HCT116 (cell line): ENCODE measurements at regions not wholly inside any gene's neighbourhood (a gene's known extent, or its start where the extent isn't known, plus 50 kb on each side); places are given as distances from the start of the nearest gene placed in this dataset.

ENCODE experiments used
- ATAC-seq: fragments of 200-7000 bp; cut with Tn5 transposase; 2 replicates; pipeline ENCODE4 v1.9.1; 2020; ENCODE audit warnings: mild to moderate bottlenecking, moderate library complexity
- BruUV-seq: library from RNA; stranded (reverse); fragments of 400-500 nt; replicated peaks from 2 replicates; lab custom pipeline; 2021; lab: Mats Ljungman, UMichigan
- CTCF ChIA-PET: fragments of 300-600 bp; sonication (Branson Sonifier 250); formaldehyde crosslinking; loops from one replicate; lab custom pipeline; 2021; ENCODE audit warnings: antibody characterized with exemption; lab: Charles Lee
- POLR2A ChIA-PET: fragments of 300-600, 350-600 bp; sonication (Branson Sonifier 250); formaldehyde crosslinking; loops from one replicate; lab custom pipeline; 2021; ENCODE audit warnings: antibody characterized with exemption; lab: Charles Lee
- RAD21 ChIA-PET, 2 experiments: fragments of 300-600 bp; sonication (Branson Sonifier 250); formaldehyde crosslinking; loops; one replicate each; lab custom pipeline; 2023; ENCODE audit warnings: low total read pairs in 2 of 2; ENCODE audit not compliant: uncharacterized antibody in 2 of 2, unreplicated experiment in 2 of 2, low non-redundant PET in 1 of 2; lab: Charles Lee
- DNase-seq: peaks from one replicate; pipeline ENCODE4 v3.0.0-alpha.2; 2010; ENCODE audit warnings: low read depth, low spot score
- H2AFZ ChIP-seq: fragments of 200-600 bp; shearing (Covaris generic), sonication (generic); 2 replicates; pipeline ENCODE4 v1.6.1; 2017; ENCODE audit warnings: low read depth, mixed run types, mixed read lengths, antibody characterized with exemption, low read length; ENCODE audit not compliant: poor library complexity, severe bottlenecking
- H3K27ac ChIP-seq: 2 replicates; pipeline ENCODE4 v1.5.1; 2012; ENCODE audit warnings: low read depth, low read length
- H3K27me3 ChIP-seq: fragments of 200-600 bp; sonication (generic); 2 replicates; pipeline ENCODE4 v1.6.1; 2016; ENCODE audit warnings: mixed run types, low read length, mixed read lengths; ENCODE audit not compliant: insufficient read depth
- H3K36me3 ChIP-seq, 2 experiments: fragments of 200-500 bp in 1 of 2; fragments of 200-600 bp in 1 of 2; sonication (Bioruptor generic) in 1 of 2; sonication (generic) in 1 of 2; 2 replicates each; pipeline versions ENCODE4 v1.5.1 to v1.6.1; 2014 to 2016; ENCODE audit warnings: low read length in 2 of 2, inconsistent platforms in 1 of 2, mixed read lengths in 1 of 2, mixed run types in 1 of 2; ENCODE audit not compliant: insufficient read depth in 2 of 2, control insufficient read depth in 1 of 2
- H3K4me1 ChIP-seq, 2 experiments: fragments of 200-600 bp in 1 of 2; sonication (generic) in 1 of 2; 2 replicates each; pipeline versions ENCODE4 v1.5.1 to v1.6.1; 2012 to 2017; ENCODE audit warnings: low read length in 2 of 2, inconsistent platforms in 1 of 2, mild to moderate bottlenecking in 1 of 2, mixed read lengths in 1 of 2, mixed run types in 1 of 2, moderate library complexity in 1 of 2; ENCODE audit not compliant: insufficient read depth in 2 of 2, control insufficient read depth in 1 of 2
- H3K4me2 ChIP-seq: fragments of 200-600 bp; sonication (generic); 2 replicates; pipeline ENCODE4 v1.6.1; 2017; ENCODE audit warnings: mixed run types, low read length, mixed read lengths
- H3K4me3 ChIP-seq, 2 experiments: fragments of 200-600 bp in 1 of 2; sonication (generic) in 1 of 2; replicated peaks in 1 of 2; 2 replicates each; pipeline ENCODE4 v1.5.1; 2011 to 2016; ENCODE audit warnings: low read length in 2 of 2, control low read depth in 1 of 2, low read depth in 1 of 2, mild to moderate bottlenecking in 1 of 2, mixed read lengths in 1 of 2, mixed run types in 1 of 2
- H3K79me2 ChIP-seq: fragments of 200-600 bp; sonication (generic); 2 replicates; pipeline ENCODE4 v1.6.1; 2017; ENCODE audit warnings: mild to moderate bottlenecking, mixed run types, low read length, moderate library complexity, mixed read lengths; ENCODE audit not compliant: insufficient read depth
- H3K9ac ChIP-seq: fragments of 200-600 bp; sonication (generic); 2 replicates; pipeline ENCODE4 v1.6.1; 2016; ENCODE audit warnings: low read length, mixed read lengths
- H3K9me2 ChIP-seq: fragments of 200-600 bp; sonication (generic), shearing (Covaris generic); 2 replicates; pipeline ENCODE4 v1.6.1; 2017; ENCODE audit warnings: mixed run types, mild to moderate bottlenecking, moderate library complexity; ENCODE audit not compliant: insufficient read depth
- H3K9me3 ChIP-seq, 2 experiments: fragments of 200-500 bp in 1 of 2; fragments of 200-600 bp in 1 of 2; sonication (Bioruptor generic) in 1 of 2; sonication (generic) in 1 of 2; 2 replicates each; pipeline ENCODE4 v1.6.1; 2014 to 2017; ENCODE audit warnings: low read length in 2 of 2, mixed read lengths in 2 of 2, inconsistent platforms in 1 of 2, low read depth in 1 of 2, mild to moderate bottlenecking in 1 of 2, mixed run types in 1 of 2, moderate library complexity in 1 of 2; ENCODE audit not compliant: control insufficient read depth in 1 of 2, insufficient read depth in 1 of 2
- H4K20me1 ChIP-seq: fragments of 200-600 bp; sonication (generic), shearing (Covaris generic); 2 replicates; pipeline ENCODE4 v1.6.1; 2017; ENCODE audit warnings: mixed run types, mild to moderate bottlenecking, moderate library complexity; ENCODE audit not compliant: insufficient read depth
- CBX3 ChIP-seq: IDR thresholded peaks from 2 replicates; pipeline ENCODE4 v1.6.1; 2012; ENCODE audit warnings: low read depth
- CEBPB ChIP-seq: IDR thresholded peaks from 2 replicates; pipeline ENCODE4 v1.6.1; 2012; ENCODE audit warnings: low read depth
- EZH2phosphoT487 ChIP-seq: fragments of 200-600 bp; IDR thresholded peaks from 2 replicates; pipeline ENCODE4 v1.6.1; 2018; ENCODE audit warnings: antibody characterized with exemption, borderline replicate concordance
- FOSL1 ChIP-seq: IDR thresholded peaks from 2 replicates; pipeline ENCODE4 v1.6.1; 2012; ENCODE audit warnings: low read depth
- POLR2AphosphoS5 ChIP-seq: IDR thresholded peaks from 2 replicates; pipeline ENCODE4 v1.6.1; 2011; ENCODE audit warnings: mild to moderate bottlenecking, low read depth, low read length, moderate library complexity
- SIN3A ChIP-seq: IDR thresholded peaks from 2 replicates; pipeline ENCODE4 v1.6.1; 2012; ENCODE audit warnings: low read depth
- SP1 ChIP-seq: IDR thresholded peaks from 2 replicates; pipeline ENCODE4 v1.6.1; 2012; ENCODE audit warnings: low read depth
- SRF ChIP-seq: IDR thresholded peaks from 2 replicates; pipeline ENCODE4 v1.6.1; 2012; ENCODE audit warnings: low read depth
- TCF7L2 ChIP-seq: IDR thresholded peaks from 2 replicates; pipeline ENCODE4 v1.7.0; 2011; ENCODE audit warnings: borderline replicate concordance, inconsistent platforms; ENCODE audit not compliant: insufficient read depth, insufficient read length; ENCODE audit errors: extremely low read depth
- YY1 ChIP-seq: IDR thresholded peaks from 2 replicates; pipeline ENCODE4 v1.6.1; 2011; ENCODE audit warnings: low read length, low read depth, moderate library complexity, mild to moderate bottlenecking; ENCODE audit not compliant: insufficient replicate concordance; ENCODE audit errors: extremely low read depth
- ZFX ChIP-seq: fragments of 450-650 bp; IDR thresholded peaks from 2 replicates; pipeline ENCODE4 v1.6.1; 2017
- intact Hi-C: fragments of 100-400 bp; cut with micrococcal nuclease; formaldehyde crosslinking; loops from 2 replicates; pipeline ENCODE4 v1.10.0; 2022
- TF ChIP-seq, protein P1 (sequence below), 3 experiments: fragments of 200-600 bp in 1 of 3; sonication (generic) in 1 of 3; IDR thresholded peaks in 2 of 3; conservative IDR thresholded peaks in 1 of 3; 2 replicates each; pipeline ENCODE4 v1.5.1; 2012 to 2017; ENCODE audit warnings: low read depth in 2 of 3, low read length in 2 of 3, antibody characterized with exemption in 1 of 3, borderline replicate concordance in 1 of 3, control low read depth in 1 of 3, mild to moderate bottlenecking in 1 of 3, mixed read lengths in 1 of 3, mixed run types in 1 of 3, moderate library complexity in 1 of 3; ENCODE audit not compliant: insufficient read depth in 1 of 3
- TF ChIP-seq, protein P2 (sequence below): IDR thresholded peaks from 2 replicates; pipeline ENCODE4 v1.6.1; 2011; ENCODE audit warnings: mild to moderate bottlenecking, low read length, moderate library complexity; ENCODE audit not compliant: insufficient replicate concordance; ENCODE audit errors: extremely low read depth
- TF ChIP-seq, protein P3 (sequence below): IDR thresholded peaks from 2 replicates; pipeline ENCODE4 v1.6.1; 2012
- TF ChIP-seq, protein P4 (sequence below): IDR thresholded peaks from 2 replicates; pipeline ENCODE4 v1.6.1; 2012; ENCODE audit warnings: low read depth

DNA sequence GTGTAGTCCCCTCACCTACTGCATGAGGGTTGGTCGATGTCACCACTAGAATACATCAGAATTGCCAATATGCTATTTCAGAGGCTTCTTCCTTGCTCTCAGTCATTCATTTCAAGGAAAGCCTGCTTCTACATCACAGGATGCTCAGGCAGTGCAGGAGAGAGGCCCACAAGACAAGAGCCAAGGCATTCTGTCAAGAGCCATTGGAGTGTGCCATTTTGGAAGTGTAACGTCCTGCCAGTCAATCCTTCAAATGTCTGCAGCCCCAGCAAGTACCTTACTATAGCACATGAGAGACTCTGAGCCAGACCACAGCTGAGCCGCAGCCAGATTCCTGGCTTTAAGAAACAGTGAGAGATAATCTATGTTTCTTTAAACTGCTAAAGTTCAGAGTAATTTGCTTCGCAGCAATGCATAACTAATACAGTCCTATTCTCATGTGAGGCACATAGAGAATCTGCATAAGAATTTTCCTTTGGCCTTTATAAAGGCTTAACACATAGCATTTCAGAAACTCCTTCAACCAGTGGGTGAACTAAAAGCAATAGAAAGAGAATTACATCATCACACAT, 166.5 kb upstream of the GNAI1 start:
- H3K4me3 ChIP-seq, result no peak overlapping the region
- no peaks in the 10 kb centered on the region for H3K9me3 ChIP-seq
- H3K36me3 ChIP-seq, result no peaks in the 10 kb centered on the region
- no peaks in the 10 kb centered on the region for H4K20me1 ChIP-seq
- no peak overlapping the region for H2AFZ ChIP-seq
- ChIA-PET POLR2A (no interaction called here), CTCF (no interaction called here), RAD21 (no interaction called here)
- no peaks in the 10 kb centered on the region for H3K4me1 ChIP-seq
- H3K9me2 ChIP-seq, result no peaks in the 10 kb centered on the region
- TF ChIP-seq, protein P1, sequence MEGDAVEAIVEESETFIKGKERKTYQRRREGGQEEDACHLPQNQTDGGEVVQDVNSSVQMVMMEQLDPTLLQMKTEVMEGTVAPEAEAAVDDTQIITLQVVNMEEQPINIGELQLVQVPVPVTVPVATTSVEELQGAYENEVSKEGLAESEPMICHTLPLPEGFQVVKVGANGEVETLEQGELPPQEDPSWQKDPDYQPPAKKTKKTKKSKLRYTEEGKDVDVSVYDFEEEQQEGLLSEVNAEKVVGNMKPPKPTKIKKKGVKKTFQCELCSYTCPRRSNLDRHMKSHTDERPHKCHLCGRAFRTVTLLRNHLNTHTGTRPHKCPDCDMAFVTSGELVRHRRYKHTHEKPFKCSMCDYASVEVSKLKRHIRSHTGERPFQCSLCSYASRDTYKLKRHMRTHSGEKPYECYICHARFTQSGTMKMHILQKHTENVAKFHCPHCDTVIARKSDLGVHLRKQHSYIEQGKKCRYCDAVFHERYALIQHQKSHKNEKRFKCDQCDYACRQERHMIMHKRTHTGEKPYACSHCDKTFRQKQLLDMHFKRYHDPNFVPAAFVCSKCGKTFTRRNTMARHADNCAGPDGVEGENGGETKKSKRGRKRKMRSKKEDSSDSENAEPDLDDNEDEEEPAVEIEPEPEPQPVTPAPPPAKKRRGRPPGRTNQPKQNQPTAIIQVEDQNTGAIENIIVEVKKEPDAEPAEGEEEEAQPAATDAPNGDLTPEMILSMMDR (IDR thresholded peaks at IDR 0.05 in 2 of 3, conservative IDR thresholded peaks at IDR 0.05 in 1 of 3; ENCODE audit: borderline replicate concordance in 1 of 3, insufficient read depth in 1 of 3, low read depth in 2 of 3, low read length in 2 of 3), result no peak
- TF ChIP-seq ZFX (no peak), YY1 (no peak), CBX3 (no peak), SP1 (no peak), SRF (no peak), FOSL1 (no peak), POLR2AphosphoS5 (no peak), SIN3A (no peak), CEBPB (no peak), TCF7L2 (no peak), EZH2phosphoT487 (no peak)
- TF ChIP-seq, protein P2, sequence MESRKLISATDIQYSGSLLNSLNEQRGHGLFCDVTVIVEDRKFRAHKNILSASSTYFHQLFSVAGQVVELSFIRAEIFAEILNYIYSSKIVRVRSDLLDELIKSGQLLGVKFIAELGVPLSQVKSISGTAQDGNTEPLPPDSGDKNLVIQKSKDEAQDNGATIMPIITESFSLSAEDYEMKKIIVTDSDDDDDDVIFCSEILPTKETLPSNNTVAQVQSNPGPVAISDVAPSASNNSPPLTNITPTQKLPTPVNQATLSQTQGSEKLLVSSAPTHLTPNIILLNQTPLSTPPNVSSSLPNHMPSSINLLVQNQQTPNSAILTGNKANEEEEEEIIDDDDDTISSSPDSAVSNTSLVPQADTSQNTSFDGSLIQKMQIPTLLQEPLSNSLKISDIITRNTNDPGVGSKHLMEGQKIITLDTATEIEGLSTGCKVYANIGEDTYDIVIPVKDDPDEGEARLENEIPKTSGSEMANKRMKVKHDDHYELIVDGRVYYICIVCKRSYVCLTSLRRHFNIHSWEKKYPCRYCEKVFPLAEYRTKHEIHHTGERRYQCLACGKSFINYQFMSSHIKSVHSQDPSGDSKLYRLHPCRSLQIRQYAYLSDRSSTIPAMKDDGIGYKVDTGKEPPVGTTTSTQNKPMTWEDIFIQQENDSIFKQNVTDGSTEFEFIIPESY, result no peak
- TF ChIP-seq, protein P3, sequence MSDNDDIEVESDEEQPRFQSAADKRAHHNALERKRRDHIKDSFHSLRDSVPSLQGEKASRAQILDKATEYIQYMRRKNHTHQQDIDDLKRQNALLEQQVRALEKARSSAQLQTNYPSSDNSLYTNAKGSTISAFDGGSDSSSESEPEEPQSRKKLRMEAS, result no peak
- TF ChIP-seq, protein P4, sequence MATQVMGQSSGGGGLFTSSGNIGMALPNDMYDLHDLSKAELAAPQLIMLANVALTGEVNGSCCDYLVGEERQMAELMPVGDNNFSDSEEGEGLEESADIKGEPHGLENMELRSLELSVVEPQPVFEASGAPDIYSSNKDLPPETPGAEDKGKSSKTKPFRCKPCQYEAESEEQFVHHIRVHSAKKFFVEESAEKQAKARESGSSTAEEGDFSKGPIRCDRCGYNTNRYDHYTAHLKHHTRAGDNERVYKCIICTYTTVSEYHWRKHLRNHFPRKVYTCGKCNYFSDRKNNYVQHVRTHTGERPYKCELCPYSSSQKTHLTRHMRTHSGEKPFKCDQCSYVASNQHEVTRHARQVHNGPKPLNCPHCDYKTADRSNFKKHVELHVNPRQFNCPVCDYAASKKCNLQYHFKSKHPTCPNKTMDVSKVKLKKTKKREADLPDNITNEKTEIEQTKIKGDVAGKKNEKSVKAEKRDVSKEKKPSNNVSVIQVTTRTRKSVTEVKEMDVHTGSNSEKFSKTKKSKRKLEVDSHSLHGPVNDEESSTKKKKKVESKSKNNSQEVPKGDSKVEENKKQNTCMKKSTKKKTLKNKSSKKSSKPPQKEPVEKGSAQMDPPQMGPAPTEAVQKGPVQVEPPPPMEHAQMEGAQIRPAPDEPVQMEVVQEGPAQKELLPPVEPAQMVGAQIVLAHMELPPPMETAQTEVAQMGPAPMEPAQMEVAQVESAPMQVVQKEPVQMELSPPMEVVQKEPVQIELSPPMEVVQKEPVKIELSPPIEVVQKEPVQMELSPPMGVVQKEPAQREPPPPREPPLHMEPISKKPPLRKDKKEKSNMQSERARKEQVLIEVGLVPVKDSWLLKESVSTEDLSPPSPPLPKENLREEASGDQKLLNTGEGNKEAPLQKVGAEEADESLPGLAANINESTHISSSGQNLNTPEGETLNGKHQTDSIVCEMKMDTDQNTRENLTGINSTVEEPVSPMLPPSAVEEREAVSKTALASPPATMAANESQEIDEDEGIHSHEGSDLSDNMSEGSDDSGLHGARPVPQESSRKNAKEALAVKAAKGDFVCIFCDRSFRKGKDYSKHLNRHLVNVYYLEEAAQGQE, result no peak
- ATAC-seq, result no peak
- DNase-seq, result no peak
- no peak overlapping the region for H3K27ac ChIP-seq
- H3K9ac ChIP-seq, result no peak overlapping the region
- H3K27me3 ChIP-seq, result no peaks in the 10 kb centered on the region
- intact Hi-C loops, result no loop called here
- no TSS peak for BruUV-seq
- H3K4me2 ChIP-seq, result no peak overlapping the region
- no peaks in the 10 kb centered on the region for H3K79me2 ChIP-seq
